NCI-H1930 (cell line): ENCODE measurements at regions not wholly inside any gene's neighbourhood (a gene's known extent, or its start where the extent isn't known, plus 50 kb on each side); places are given as distances from the start of the nearest gene placed in this dataset.

Source experiments
- DNase-seq, 2 experiments: peaks; one replicate each; lab custom pipeline; 2025; lab: John Stamatoyannopoulos, UW

DNA sequence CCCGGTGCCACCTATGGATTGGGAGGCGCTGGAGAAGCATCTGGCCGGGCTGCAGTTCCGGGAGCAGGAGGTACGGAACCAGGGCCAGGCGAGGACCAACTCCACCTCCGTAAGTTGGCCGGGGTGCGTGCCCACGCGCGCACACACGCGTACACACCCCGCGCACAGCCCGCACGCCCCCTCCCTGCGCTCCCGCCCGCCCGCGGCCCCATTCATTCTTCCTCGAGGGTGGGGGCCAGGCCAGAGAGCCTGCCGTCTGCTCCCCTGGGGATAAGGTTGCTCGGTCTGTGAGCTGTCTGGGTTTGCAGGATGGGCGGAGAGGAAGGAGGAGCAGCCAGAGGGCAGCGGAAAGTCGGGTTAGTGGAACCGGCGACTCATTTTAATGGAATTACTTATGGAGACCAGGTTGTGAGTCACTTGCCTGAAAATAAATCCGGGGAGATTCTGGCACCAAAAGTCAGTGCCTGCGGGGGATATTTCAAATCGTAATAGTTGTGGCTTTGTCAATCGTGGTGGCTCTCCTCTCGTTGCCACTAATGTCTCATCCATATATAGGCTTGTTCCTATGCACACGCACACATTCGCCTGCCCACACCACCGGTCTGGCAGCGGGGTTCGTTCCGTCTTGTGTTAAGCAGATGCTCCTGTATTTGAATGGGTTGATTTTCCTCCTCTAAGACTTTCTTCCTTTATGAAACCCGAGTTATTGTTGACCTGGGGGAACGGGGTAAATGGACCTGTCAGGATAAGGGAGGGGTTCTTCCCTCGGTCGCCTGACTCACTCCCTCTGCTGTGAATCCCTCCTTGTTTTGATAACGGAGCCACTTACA lies 223.4 kb upstream of the IL12A start:
- DNase-seq: peak; percentile 32 to 57

GRCh38 chr3:159765860-159766294 lies 222.8 kb upstream of the IL12A start:
- DNase-seq: no peak

DNA sequence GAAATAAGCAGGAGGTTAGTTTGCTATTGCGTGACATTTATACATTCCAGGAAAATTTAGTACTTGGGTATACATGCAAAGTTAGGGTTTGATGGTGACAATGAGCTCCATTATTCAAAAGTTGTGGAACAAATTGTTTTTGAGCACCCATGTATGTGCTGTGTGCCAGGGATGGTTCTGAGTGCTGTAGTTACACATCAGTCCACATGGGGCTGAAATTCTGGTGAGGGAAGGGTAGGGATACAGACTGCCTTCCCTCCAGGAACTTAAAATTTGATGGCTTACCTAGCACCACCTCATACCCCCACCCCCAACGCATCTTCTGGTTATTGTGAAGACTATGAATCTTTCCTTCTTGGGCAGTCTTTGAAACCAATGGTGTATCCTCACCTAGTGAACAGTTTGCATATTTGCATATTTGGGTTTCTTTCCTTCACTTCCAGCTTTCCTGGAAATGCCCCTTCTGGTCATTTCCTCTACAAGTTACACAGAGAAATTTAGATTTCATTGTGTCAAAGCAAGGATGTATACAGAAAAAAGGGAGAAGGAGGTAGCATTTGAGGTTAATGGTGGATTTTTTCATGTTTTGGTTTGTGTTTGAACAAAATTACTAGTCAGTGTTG lies 222.0 kb upstream of the IL12A start:
- peak in 1 of 2 experiments; percentile 4 for DNase-seq

- DNase-seq: no peak
Measured at GRCh38 chr3:159770998-159771397, 217.6 kb upstream of the IL12A start.

- no peak for DNase-seq
Measured at GRCh38 chr3:159771865-159772611, 216.6 kb upstream of the IL12A start.

GRCh38 chr3:159773706-159774105 lies 214.9 kb upstream of the IL12A start:
- no peak for DNase-seq

GRCh38 chr3:159775372-159775961 lies 213.2 kb upstream of the IL12A start:
- no peak for DNase-seq

GRCh38 chr3:159776779-159777178 lies 211.9 kb upstream of the IL12A start:
- DNase-seq: no peak

- no peak for DNase-seq
Measured at GRCh38 chr3:159779883-159780282, 208.8 kb upstream of the IL12A start.

DNA sequence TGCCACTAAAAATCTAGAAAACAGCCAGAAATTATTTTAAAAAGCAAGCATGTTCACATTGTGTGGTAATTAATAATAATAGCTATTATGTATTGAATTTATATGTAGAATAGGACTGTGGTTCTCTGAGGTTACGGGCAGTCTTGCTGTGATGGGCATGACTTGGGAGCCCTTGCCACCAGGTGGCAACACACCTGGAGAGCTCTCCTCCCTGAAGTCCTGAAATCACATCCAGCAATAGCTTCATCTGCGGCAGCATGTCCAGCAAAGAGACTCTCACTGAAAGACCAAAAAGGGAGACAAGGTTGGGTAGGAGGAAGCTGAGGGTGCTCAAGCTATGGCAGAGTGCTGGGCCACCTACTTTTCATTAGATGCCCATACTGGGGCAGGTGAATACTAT lies 206.8 kb upstream of the IL12A start:
- no peak for DNase-seq

DNA sequence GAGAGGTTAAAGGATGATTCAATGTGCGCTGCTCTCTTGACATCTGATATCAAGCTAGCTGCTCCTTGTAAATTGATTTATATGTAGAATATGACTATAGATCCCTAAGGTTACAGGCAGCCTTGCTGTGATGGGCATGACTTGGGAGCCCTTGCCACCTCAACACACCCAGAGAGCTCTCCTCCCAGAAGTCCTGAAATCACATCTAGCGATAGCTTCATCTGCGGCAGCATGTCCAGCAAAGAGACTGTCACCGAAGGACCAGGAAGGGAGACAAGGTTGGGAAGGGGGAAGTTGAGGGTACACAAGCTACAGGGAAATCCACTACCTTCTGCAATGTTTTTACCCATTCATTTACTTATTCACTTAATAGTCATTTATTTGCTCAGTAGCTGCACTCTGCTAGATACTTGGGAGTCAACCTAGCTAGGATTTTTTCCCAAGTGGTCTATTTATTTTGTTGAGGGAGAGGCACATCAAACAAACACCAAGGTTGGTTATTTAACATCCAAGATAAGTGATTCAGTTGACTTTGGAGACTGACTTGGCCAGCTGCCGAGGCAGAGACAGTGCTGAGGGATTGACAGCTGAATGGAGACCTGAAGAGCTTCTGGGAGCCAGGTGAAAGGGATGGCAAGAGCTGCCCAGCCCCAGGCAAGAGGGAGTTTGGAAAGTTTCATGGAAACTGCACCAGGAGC lies 205.8 kb upstream of the IL12A start:
- DNase-seq: no peak

DNA sequence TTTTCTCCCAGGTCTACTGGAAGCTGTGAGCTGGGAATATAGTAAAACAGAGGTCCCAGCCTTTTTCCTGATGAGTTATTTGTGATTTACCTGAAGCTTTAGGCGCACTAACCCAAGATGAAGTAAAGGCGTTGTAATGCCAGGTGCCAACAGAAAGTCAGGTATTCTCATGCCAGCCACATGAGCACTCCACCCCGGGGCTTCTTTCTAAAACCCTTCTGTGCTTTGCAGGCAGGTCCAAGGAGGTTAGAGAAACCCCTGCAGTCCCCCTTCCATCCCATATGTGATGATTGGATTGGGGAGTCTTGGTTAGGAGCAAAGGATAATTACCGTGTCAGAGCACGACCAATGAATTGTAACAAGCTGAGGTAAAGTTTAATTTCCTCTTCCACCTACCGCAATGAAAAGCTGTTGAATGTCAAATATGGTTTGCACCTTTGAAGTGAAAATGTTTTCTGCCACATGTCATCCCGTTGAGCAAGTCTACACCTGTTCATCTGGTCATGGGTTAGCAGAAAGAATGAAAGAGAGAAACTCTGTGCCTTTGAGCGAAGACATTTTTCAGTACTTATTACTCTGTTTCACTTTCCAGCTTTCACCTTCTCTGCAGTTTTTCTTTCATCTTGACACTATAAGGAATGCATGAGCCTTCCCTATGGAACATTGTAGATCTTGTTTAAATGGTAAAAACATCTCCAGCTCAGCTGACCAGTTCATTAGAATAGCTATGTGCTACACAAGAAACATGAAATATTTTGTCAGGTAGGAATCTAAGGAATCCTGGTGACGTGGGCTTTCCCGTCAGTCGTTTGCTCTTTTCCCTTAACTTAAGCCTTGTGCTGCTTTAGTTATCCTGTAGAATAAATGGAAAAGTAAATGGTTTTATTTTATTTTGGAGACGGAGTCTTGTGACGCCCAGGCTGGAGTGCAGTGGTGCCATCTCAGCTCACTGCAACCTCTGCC lies 204.6 kb upstream of the IL12A start:
- no peak for DNase-seq

DNA sequence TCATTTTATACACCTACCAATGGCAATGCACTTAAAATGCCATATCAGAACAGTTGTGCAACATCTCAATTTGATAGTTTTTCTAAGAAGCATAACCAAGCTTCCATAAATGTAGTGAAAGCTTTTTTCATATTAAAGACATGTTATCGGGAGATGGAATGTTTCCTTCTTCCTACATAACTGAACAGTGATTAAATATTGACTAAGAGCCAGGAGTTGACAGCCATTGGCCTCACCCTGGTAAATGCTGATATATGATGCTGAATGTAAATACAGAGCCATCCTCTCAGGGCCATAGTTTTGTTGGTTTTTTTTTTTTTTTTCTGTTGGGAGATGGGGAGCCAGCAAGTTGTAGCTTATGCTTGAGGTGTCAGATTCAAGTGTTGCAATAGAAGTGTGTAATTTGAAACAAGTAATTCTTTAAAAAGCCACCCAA lies 203.3 kb upstream of the IL12A start:
- no peak for DNase-seq

DNA sequence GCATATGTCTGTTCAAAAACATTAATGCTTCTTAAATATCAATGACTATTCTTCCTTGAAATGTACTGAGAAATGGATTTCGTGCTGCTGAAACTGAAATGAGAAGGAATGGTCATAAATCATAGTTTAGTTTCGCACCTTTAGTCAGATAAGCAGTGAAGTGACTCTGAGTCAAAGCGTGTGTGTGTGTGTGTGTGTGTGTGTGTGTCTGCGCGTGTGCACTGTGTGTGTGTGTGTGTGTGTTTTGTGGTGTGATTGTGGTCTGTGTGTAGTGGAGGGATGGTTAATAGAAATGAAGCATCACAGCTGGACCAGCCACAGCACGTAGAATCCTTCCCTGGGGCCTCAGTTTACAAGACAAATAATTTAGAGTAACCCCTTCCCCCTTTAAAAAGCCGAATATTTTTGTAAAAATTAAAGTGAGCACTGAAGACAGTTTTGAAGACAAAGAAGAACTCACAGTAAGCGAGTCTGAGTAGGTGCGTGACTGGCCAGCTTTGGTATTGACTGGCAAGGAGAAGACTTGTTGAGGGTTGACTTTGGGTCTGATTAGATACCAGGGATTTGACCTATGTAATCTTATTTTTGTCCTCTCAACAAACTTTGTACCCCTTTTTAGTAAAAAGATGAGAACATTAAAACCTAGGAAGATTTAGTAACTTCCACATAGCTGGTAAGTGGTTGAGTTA lies 202.0 kb upstream of the IL12A start:
- no peak for DNase-seq

GRCh38 chr3:159787178-159787574 lies 201.5 kb upstream of the IL12A start:
- peak in 1 of 2 experiments; percentile 20 for DNase-seq

DNA sequence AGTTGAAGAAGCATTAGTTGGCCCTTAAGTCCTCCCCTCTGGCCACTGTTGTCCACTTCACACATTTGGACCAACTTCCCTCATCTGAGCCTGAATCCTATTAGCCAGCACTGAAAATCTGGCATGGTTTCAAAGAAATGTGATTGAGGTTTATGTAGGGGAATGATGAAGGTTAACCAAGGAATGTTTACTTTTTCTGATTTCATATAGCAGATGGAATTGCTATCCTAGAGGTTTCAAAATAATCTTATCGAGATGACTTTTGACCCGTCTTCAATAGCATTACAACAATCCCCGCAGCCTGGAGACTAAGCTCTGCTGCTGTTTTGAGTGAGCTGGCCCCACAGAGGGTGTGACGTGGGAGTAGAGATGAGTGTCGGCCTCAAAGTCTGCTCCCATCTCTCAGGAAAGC lies 200.8 kb upstream of the IL12A start:
- DNase-seq: no peak

GRCh38 chr3:159788291-159788690 lies 200.3 kb upstream of the IL12A start:
- no peak for DNase-seq

- DNase-seq: no peak
Measured at GRCh38 chr3:159789017-159789416, 199.6 kb upstream of the IL12A start.

DNA sequence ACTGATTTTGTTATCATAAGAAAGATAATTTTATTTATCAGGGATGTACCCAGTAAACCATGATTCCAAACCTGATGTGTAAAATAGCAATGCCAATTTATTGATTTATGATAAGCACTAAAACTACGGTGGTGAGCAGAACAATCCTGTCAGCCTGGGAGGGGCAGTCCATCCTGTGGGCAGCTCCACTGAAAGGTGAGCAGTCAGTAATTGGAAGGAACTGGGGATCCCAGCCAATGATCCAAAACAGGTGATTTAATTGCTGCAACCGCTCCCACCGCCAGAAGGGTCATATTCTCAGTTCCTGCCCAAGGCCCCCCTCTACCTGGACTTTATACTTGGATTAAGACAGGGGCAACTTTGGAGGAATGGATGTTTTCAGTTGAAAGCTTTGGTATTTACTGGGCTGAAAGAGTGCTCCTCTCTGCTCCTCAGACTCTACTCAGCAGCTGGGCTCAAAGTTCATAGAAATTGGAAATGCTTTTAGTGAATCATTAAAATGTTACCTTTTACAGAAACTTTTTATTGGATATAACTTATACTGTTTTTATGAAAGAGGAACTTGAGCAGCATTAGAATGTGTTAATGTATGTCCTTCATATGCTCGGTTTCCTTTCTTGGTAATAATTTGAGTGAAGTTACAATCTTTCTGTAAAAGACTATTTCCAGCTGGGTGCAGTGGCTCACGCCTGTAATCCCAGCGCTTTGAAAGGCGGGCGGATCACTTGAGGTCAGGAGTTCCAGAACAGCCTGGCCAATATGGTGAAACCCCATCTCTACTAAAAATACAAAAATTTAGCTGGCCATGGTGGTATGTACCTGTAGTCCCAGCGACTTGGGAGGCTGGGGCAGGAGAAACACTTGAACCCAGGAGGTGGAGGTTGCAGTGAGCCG lies 198.6 kb upstream of the IL12A start:
- DNase-seq: no peak
